Neural cell (in vitro differentiated cells): ENCODE measurements at regions not wholly inside any gene's neighbourhood (a gene's known extent, or its start where the extent isn't known, plus 50 kb on each side); places are given as distances from the start of the nearest gene placed in this dataset.

Source experiments
- H2AFZ ChIP-seq: fragments of 200-600, 300-800 bp; sonication (generic), shearing (Covaris generic); 2 replicates; pipeline ENCODE4 v1.6.0; 2014; ENCODE audit warnings: low read depth, mild to moderate bottlenecking, antibody characterized with exemption, low read length, moderate library complexity
- H3F3A ChIP-seq: fragments of 200-600 bp; shearing (Covaris generic); 2 replicates; pipeline ENCODE4 v1.6.1; 2016; ENCODE audit warnings: mild to moderate bottlenecking, moderate library complexity, mixed read lengths, antibody characterized with exemption, low read length; ENCODE audit not compliant: insufficient read depth, poor library complexity, severe bottlenecking
- H3K27ac ChIP-seq: fragments of 200-600, 300-800 bp; sonication (generic), shearing (Covaris generic); 2 replicates; pipeline ENCODE4 v1.5.1; 2014; ENCODE audit warnings: mild to moderate bottlenecking, low read length, moderate library complexity
- H3K27me3 ChIP-seq: fragments of 300-800, 200-600 bp; sonication (generic), shearing (Covaris generic); 2 replicates; pipeline ENCODE4 v1.6.0; 2014; ENCODE audit warnings: mild to moderate bottlenecking, low read depth, low read length, moderate library complexity; ENCODE audit not compliant: insufficient read depth
- H3K36me3 ChIP-seq: fragments of 300-800, 200-600 bp; sonication (generic), shearing (Covaris generic); 2 replicates; pipeline ENCODE4 v1.5.1; 2014; ENCODE audit warnings: mild to moderate bottlenecking, antibody characterized with exemption, low read length, moderate library complexity; ENCODE audit not compliant: insufficient read depth
- H3K4me2 ChIP-seq: fragments of 300-800, 200-600 bp; sonication (generic), shearing (Covaris generic); 2 replicates; pipeline ENCODE4 v1.6.0; 2014; ENCODE audit warnings: mild to moderate bottlenecking, low read length
- H3K4me3 ChIP-seq: fragments of 300-800, 200-600 bp; sonication (generic), shearing (Covaris generic); 2 replicates; pipeline ENCODE4 v1.5.1; 2014; ENCODE audit warnings: mild to moderate bottlenecking, low read length, moderate library complexity
- H3K79me2 ChIP-seq: fragments of 200-600 bp; shearing (Covaris generic); replicated peaks from 2 replicates; pipeline ENCODE4 v1.6.0; 2014; ENCODE audit warnings: mild to moderate bottlenecking, low read length, moderate library complexity; ENCODE audit not compliant: insufficient read depth
- H3K9ac ChIP-seq: fragments of 300-800, 200-600 bp; sonication (generic), shearing (Covaris generic); 2 replicates; pipeline ENCODE4 v1.6.1; 2016; ENCODE audit warnings: mild to moderate bottlenecking, low read length, mixed read lengths
- H3K9me2 ChIP-seq: fragments of 200-600 bp; shearing (Covaris generic); 2 replicates; pipeline ENCODE4 v1.6.1; 2016; ENCODE audit warnings: mild to moderate bottlenecking, low read length, mixed read lengths; ENCODE audit not compliant: insufficient read depth
- H3K9me3 ChIP-seq: fragments of 200-600, 300-800 bp; sonication (generic), shearing (Covaris generic); 2 replicates; pipeline ENCODE4 v1.6.1; 2016; ENCODE audit warnings: mild to moderate bottlenecking, mixed run types, low read length, moderate library complexity, mixed read lengths
- H4K20me1 ChIP-seq: fragments of 200-600 bp; shearing (Covaris generic); 2 replicates; pipeline ENCODE4 v1.6.1; 2016; ENCODE audit warnings: mild to moderate bottlenecking, mixed run types; ENCODE audit not compliant: insufficient read depth
- CTCF ChIP-seq: fragments of 450-650 bp; IDR thresholded peaks from 2 replicates; pipeline ENCODE4 v1.5.1; 2014; ENCODE audit warnings: antibody characterized with exemption, mild to moderate bottlenecking, moderate library complexity; ENCODE audit not compliant: poor library complexity, severe bottlenecking
- EP300 ChIP-seq: fragments of 450-650 bp; conservative IDR thresholded peaks from 2 replicates; pipeline ENCODE4 v1.6.1; 2014; ENCODE audit warnings: antibody characterized with exemption, mild to moderate bottlenecking, moderate library complexity; ENCODE audit not compliant: poor library complexity, severe bottlenecking
- EZH2 ChIP-seq: fragments of 200-600, 300-800 bp; shearing (Covaris generic), sonication (generic); IDR thresholded peaks from 2 replicates; pipeline ENCODE4 v1.6.1; 2014; ENCODE audit warnings: antibody characterized with exemption, low read length, borderline replicate concordance, mild to moderate bottlenecking; ENCODE audit not compliant: insufficient read depth, poor library complexity, severe bottlenecking
- MXI1 ChIP-seq: fragments of 450-650 bp; conservative IDR thresholded peaks from 2 replicates; pipeline ENCODE4 v1.6.1; 2014; ENCODE audit warnings: antibody characterized with exemption, mild to moderate bottlenecking; ENCODE audit not compliant: poor library complexity, severe bottlenecking
- POLR2AphosphoS5 ChIP-seq: IDR thresholded peaks from 2 replicates; pipeline ENCODE4 v1.6.1; 2012
- RAD21 ChIP-seq: fragments of 450-650 bp; conservative IDR thresholded peaks from 2 replicates; pipeline ENCODE4 v1.6.1; 2014; ENCODE audit warnings: antibody characterized with exemption, mild to moderate bottlenecking, moderate library complexity
- REST ChIP-seq: IDR thresholded peaks from 2 replicates; pipeline ENCODE4 v1.6.1; 2012; ENCODE audit warnings: borderline replicate concordance
- SMC3 ChIP-seq: fragments of 450-650 bp; conservative IDR thresholded peaks from 2 replicates; pipeline ENCODE4 v1.6.1; 2014; ENCODE audit warnings: antibody characterized with exemption, mild to moderate bottlenecking, moderate library complexity; ENCODE audit not compliant: poor library complexity
- TAF1 ChIP-seq: IDR thresholded peaks from 2 replicates; pipeline ENCODE4 v1.6.1; 2012; ENCODE audit warnings: low read depth

GRCh38 chr2:154546341-154546740 is 152.2 kb upstream of the KCNJ3 start:
- no peak overlapping the region for H3K4me2 ChIP-seq
- no peaks in the 10 kb centered on the region for H4K20me1 ChIP-seq
- no peaks in the 10 kb centered on the region for H3K9me2 ChIP-seq
- no peaks in the 10 kb centered on the region for H3K27me3 ChIP-seq
- no peaks in the 10 kb centered on the region for H3F3A ChIP-seq
- no peak overlapping the region for H3K9ac ChIP-seq
- H3K36me3 ChIP-seq: no peaks in the 10 kb centered on the region
- TF ChIP-seq MXI1: no peak
- no peak for TF ChIP-seq REST
- no peak for TF ChIP-seq EP300
- no peak for TF ChIP-seq POLR2AphosphoS5
- TF ChIP-seq RAD21: no peak
- TF ChIP-seq CTCF: no peak
- TF ChIP-seq TAF1: no peak
- TF ChIP-seq SMC3: no peak
- TF ChIP-seq EZH2: no peak
- no peak overlapping the region for H3K4me3 ChIP-seq
- no peak overlapping the region for H2AFZ ChIP-seq
- no peaks in the 10 kb centered on the region for H3K9me3 ChIP-seq
- no peaks in the 10 kb centered on the region for H3K79me2 ChIP-seq
- no peak overlapping the region for H3K27ac ChIP-seq

- TF ChIP-seq EZH2: no peak
- TF ChIP-seq CTCF: no peak
- no peak for TF ChIP-seq RAD21
- TF ChIP-seq MXI1: no peak
- no peak for TF ChIP-seq POLR2AphosphoS5
- TF ChIP-seq SMC3: no peak
- TF ChIP-seq TAF1: no peak
- no peak for TF ChIP-seq EP300
- TF ChIP-seq REST: no peak
- H3K9me3 ChIP-seq: no peaks in the 10 kb centered on the region
- no peaks in the 10 kb centered on the region for H3K27me3 ChIP-seq
- no peaks in the 10 kb centered on the region for H3K79me2 ChIP-seq
- no peak overlapping the region for H3K9ac ChIP-seq
- H3K36me3 ChIP-seq: no peaks in the 10 kb centered on the region
- H3K4me3 ChIP-seq: no peak overlapping the region
- H3F3A ChIP-seq: no peaks in the 10 kb centered on the region
- H2AFZ ChIP-seq: no peak overlapping the region
- H3K9me2 ChIP-seq: no peaks in the 10 kb centered on the region
- H4K20me1 ChIP-seq: no peaks in the 10 kb centered on the region
- no peak overlapping the region for H3K27ac ChIP-seq
- H3K4me2 ChIP-seq: no peak overlapping the region
Measured at GRCh38 chr2:154549869-154550268, 148.6 kb upstream of the KCNJ3 start.
